ENCODE measurements at regions not wholly inside any gene's neighbourhood (a gene's known extent, or its start where the extent isn't known, plus 50 kb on each side); places are given as distances from the start of the nearest gene placed in this dataset.
"Not testable (repeated sequence)": the region's sequence is repeated elsewhere in the genome, so short reads cannot be mapped to it uniquely, and the experiment has no call there.

DNA sequence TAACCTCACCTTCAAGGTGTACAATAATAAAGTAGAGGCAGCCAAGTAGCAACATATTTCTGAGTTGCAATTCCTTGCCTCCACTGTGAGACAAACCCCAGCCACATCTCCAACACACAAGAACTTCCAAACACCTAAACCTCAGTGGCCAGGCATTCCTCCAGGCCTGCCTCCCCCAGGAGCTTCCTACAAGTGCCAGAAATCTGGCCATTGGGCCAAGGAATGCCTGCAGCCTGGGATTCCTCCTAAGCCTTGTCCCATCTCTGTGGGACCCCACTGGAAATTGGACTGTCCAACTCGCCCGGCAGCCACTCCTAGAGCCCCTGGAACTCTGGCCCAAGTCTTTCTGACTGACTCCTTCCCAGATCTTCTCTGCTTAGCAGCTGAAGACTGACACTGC is 326.6 kb upstream of the KCNMB2 start:
- POLR2A ChIA-PET (ENCODE audit: low non-redundant PET); H3K27ac ChIP-seq; CTCF ChIA-PET; DNase-seq (ENCODE audit: low spot score): not testable (repeated sequence)

DNA sequence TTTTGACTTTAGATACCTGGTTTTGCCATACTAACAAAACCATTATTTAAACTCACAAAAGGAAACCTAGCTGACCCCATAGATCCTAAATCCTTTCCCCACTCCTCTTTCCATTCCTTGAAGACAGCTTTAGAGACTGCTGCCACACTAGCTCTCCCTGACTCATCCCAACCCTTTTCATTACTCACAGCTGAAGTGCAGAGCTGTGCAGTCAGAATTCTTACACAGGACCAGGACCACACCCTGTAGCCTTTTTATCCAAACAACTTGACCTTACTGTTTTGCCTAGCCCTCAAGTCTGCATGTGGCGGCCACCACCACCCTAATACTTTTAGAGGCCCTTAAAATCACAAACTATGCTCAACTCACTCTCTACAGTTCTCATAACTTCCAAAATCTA is 325.1 kb upstream of the KCNMB2 start:
- CTCF ChIA-PET; POLR2A ChIA-PET (ENCODE audit: low non-redundant PET); H3K27ac ChIP-seq; DNase-seq (ENCODE audit: low spot score): not testable (repeated sequence)

DNA sequence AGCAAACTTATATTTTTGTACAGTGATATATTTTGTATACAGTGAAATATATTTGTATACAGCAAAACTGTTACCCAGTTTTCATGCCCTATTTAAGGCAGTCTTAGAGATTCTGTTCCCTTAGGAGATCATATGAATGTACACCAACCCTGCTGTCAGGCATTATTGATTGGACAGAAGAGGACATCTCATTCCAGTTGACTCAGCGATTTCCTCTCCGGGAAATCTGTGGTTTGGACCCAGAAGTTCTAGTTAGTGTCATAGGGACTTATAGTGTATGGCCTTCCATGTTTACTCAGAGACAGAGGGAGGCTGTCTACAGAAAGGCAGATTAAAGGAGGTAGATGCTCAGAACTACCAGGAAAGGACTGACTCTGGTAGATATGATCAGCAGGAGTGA is 318.8 kb upstream of the KCNMB2 start:
- ChIA-PET CTCF (no interaction called here), POLR2A (ENCODE audit: low non-redundant PET) (no interaction called here)
- H3K27ac ChIP-seq = no peak overlapping the region
- TF ChIP-seq, protein P1, sequence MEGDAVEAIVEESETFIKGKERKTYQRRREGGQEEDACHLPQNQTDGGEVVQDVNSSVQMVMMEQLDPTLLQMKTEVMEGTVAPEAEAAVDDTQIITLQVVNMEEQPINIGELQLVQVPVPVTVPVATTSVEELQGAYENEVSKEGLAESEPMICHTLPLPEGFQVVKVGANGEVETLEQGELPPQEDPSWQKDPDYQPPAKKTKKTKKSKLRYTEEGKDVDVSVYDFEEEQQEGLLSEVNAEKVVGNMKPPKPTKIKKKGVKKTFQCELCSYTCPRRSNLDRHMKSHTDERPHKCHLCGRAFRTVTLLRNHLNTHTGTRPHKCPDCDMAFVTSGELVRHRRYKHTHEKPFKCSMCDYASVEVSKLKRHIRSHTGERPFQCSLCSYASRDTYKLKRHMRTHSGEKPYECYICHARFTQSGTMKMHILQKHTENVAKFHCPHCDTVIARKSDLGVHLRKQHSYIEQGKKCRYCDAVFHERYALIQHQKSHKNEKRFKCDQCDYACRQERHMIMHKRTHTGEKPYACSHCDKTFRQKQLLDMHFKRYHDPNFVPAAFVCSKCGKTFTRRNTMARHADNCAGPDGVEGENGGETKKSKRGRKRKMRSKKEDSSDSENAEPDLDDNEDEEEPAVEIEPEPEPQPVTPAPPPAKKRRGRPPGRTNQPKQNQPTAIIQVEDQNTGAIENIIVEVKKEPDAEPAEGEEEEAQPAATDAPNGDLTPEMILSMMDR (conservative IDR thresholded peaks at IDR 0.05; ENCODE audit: low read depth) = no peak
- DNase-seq (ENCODE audit: low spot score) = no peak

DNA sequence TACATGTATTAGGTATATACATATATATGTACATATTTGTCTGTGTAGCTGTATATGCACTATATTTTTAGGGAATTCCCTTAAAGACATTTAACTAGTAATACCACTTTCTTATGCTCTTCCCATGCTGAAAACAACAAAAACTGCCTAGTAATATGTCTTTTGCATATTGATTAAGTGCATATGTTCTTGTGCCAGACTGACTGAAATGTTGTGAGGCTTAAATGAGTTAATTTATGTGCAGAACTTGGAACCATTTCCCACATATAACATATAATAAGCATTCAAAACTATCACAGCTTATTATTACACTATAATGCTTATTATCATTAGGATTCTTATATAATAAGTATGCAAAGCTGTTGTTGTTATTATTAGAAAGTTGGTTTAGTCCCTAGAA is 318.0 kb upstream of the KCNMB2 start:
- TF ChIP-seq, protein P1 (conservative IDR thresholded peaks at IDR 0.05; ENCODE audit: low read depth) = no peak
- CTCF ChIA-PET = no interaction called here
- DNase-seq (ENCODE audit: low spot score) = no peak
- H3K27ac ChIP-seq = no peak overlapping the region
- POLR2A ChIA-PET (ENCODE audit: low non-redundant PET) = no interaction called here

DNA sequence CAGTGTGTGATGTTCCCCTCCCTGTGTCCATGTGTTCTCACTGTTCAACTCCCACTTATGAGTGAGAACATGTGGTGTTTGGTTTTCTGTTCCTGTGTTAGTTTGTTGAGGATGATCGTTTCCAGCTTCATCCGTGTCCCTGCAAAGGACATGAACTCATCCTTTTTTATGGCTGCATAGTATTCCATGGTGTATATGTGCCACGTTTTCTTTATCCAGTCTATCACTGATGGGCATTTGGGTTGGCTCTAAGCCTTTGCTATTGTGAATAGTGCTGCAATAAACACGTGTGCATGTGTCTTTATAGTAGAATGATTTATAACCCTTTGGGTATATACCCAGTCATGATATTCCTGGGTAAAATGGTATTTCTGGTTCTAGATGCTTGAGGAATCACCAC is 316.6 kb upstream of the KCNMB2 start:
- CTCF ChIA-PET; DNase-seq (ENCODE audit: low spot score); H3K27ac ChIP-seq; POLR2A ChIA-PET (ENCODE audit: low non-redundant PET): not testable (repeated sequence)

DNA sequence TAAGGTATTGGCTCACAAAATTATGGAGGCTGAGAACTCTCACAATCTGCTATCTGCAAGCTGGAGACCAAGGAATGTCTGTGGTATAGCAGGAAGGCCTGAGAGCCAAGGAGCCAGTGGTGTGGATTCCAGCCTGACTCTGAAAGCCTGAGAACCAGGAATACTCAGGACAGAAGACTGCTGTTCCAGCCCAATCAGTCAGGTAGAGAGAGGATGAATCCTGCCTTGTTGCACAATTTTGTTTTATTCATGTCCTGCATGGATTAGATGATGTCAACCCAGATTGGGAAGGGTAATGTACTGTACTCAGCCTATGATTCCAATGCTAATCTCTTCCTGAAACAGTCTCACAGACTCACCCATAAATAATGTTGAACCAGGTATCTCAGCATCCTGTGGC is 312.4 kb upstream of the KCNMB2 start:
- TF ChIP-seq, protein P1 (conservative IDR thresholded peaks at IDR 0.05; ENCODE audit: low read depth) = no peak
- POLR2A ChIA-PET (ENCODE audit: low non-redundant PET) = no interaction called here
- CTCF ChIA-PET = no interaction called here

DNA sequence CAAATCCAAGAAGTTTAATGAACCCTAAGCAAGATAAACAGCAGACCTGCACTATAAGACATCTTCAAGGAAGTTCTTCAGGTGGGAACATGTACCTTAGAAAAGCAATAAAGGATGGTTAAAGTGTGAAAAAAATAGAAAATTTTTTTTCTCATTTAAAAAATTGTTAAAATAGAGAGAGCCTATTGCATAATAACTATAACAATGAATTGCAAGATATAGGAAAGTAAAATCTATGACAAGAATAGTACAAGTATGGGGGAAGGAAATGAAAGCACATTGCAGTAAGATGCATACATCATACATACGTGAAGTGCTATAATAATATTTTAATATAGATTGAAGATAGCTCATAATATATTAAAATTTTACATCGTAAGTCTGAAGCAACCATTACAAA is 310.1 kb upstream of the KCNMB2 start:
- no peak for DNase-seq (ENCODE audit: low spot score)
- CTCF ChIA-PET = no interaction called here
- no peak overlapping the region for H3K27ac ChIP-seq
- POLR2A ChIA-PET (ENCODE audit: low non-redundant PET) = no interaction called here
- TF ChIP-seq, protein P1 (conservative IDR thresholded peaks at IDR 0.05; ENCODE audit: low read depth) = no peak

More for the DNA sequence above, 312.4 kb upstream of the KCNMB2 start:
- DNase-seq (ENCODE audit: low spot score) = no peak
- H3K27ac ChIP-seq = no peak overlapping the region

DNA sequence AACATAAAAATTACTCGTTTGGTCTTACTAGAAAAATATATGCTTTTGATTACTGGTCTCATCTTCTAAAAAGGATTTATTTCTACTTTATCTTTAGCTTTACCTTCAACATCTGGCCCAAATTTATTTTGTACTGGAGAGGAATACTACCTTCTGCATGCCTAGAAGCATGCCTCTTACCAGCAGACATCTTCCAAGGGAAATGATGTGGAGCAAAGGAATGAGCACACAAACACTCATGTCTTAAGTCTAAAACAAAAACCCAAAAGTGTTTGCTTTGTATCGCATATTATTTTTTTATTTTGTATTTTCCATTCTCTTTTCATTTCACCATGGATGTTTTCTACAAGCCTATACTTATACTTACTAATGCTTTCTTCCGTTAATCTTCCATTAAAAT is 304.6 kb upstream of the KCNMB2 start:
- ChIA-PET CTCF (no interaction called here), POLR2A (ENCODE audit: low non-redundant PET) (no interaction called here)
- TF ChIP-seq, protein P1 (conservative IDR thresholded peaks at IDR 0.05; ENCODE audit: low read depth) = no peak
- no peak for DNase-seq (ENCODE audit: low spot score)
- no peak overlapping the region for H3K27ac ChIP-seq

All from RWPE1 (cell line).